ENCODE measurements at regions not wholly inside any gene's neighbourhood (a gene's known extent, or its start where the extent isn't known, plus 50 kb on each side); places are given as distances from the start of the nearest gene placed in this dataset.

DNA sequence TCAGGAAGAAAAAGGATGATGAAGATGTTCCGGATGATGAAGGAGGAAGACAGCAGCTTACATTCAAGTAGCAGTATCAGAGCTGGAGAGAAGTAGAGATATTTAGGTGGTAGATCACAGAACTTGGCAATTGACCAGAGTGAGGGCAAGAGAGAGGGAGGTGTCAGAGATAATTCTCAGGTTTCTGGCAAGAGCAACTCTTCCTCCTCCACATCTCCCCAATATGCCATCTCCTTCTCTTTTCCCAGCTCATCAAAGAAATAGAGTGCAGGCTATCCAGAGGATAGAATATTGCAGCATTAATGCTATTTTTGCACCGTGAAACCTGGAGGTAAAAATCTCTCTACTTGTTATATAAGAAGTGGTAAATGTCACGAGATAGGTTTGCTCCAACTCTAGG, 64.9 kb upstream of the OPCML start:
- Histone ChIP-seq H4K91ac (ENCODE audit: insufficient read depth, low read depth, low read length) (no peak overlapping the region), H3K79me1 (ENCODE audit: low read depth in 1 of 2, low read length in 2 of 2) (no peaks in the 10 kb centered on the region), H3K4me3 (ENCODE audit: insufficient read depth, low read depth, low read length) (no peak overlapping the region), H3K18ac (ENCODE audit: low read depth, low read length) (no peak overlapping the region), H2BK15ac (ENCODE audit: low read depth, low read length) (no peak overlapping the region), H2BK120ac (ENCODE audit: low read depth, low read length) (no peak overlapping the region), H3K56ac (ENCODE audit: extremely low read depth, insufficient read depth, low read length) (no peak overlapping the region), H2BK5ac (ENCODE audit: low read depth, low read length, poor library complexity, severe bottlenecking) (no peak overlapping the region), H3K4me1 (ENCODE audit: control insufficient read depth, insufficient read depth, low read length) (no peaks in the 10 kb centered on the region), H2BK20ac (ENCODE audit: low read depth, low read length) (no peak overlapping the region), H3K23ac (ENCODE audit: low read depth, low read length) (no peak overlapping the region), H3K4me2 (ENCODE audit: low read depth, low read length) (no peak overlapping the region), H4K8ac (ENCODE audit: low read depth in 2 of 2, low read length in 2 of 2) (no peak overlapping the region), H2AFZ (replicated peaks; ENCODE audit: low read length, poor library complexity) (no peak overlapping the region), H4K5ac (ENCODE audit: low read depth, low read length) (no peak overlapping the region), H4K20me1 (ENCODE audit: insufficient read depth, low read length) (no peaks in the 10 kb centered on the region), H3K9me1 (ENCODE audit: insufficient read depth, low read length) (no peaks in the 10 kb centered on the region), H2AK9ac (replicated peaks; ENCODE audit: low read depth, low read length, poor library complexity) (no peak overlapping the region), H3K27me3 (ENCODE audit: control insufficient read depth, insufficient read depth, low read length) (no peaks in the 10 kb centered on the region), H3K36me3 (ENCODE audit: control insufficient read depth, insufficient read depth, low read length) (no peaks in the 10 kb centered on the region), H3K27ac (ENCODE audit: insufficient read depth, low read length) (no peak overlapping the region), H3K14ac (replicated peaks; ENCODE audit: low read depth, low read length) (no peak overlapping the region), H3K9ac (ENCODE audit: low read depth, low read length) (no peak overlapping the region), H3K4ac (ENCODE audit: low read depth, low read length) (no peak overlapping the region), H2AK5ac (ENCODE audit: low read depth, low read length) (no peak overlapping the region), H3K9me3 (ENCODE audit: control insufficient read depth, insufficient read depth, low read length) (peaks cover 32% of the 10 kb centered on the region)
- CTCF ChIA-PET = no interaction called here
- intact Hi-C loops (cut with micrococcal nuclease) = no loop called here
- BruUV-seq (replicated peaks) = no TSS peak
- no peak for TF ChIP-seq SMC3 (IDR thresholded peaks at IDR 0.05; ENCODE audit: low read depth, low read length)
- TF ChIP-seq ELK1 (IDR thresholded peaks at IDR 0.05; ENCODE audit: borderline replicate concordance, low read depth, low read length) = no peak
- no peak for TF ChIP-seq RAD21 (IDR thresholded peaks at IDR 0.05; ENCODE audit: low read length)
- TF ChIP-seq MAFK (IDR thresholded peaks at IDR 0.05; ENCODE audit: low read depth, low read length) = no peak
- TF ChIP-seq RFX5 (IDR thresholded peaks at IDR 0.05; ENCODE audit: low read depth, low read length) = no peak
- no peak for TF ChIP-seq RCOR1 (IDR thresholded peaks at IDR 0.05; ENCODE audit: insufficient replicate concordance, low read length)
- no peak for TF ChIP-seq MAZ (IDR thresholded peaks at IDR 0.05; ENCODE audit: borderline replicate concordance, low read depth, low read length)
- TF ChIP-seq CEBPB (IDR thresholded peaks at IDR 0.05; ENCODE audit: low read depth, low read length) = no peak
- TF ChIP-seq, protein P1, sequence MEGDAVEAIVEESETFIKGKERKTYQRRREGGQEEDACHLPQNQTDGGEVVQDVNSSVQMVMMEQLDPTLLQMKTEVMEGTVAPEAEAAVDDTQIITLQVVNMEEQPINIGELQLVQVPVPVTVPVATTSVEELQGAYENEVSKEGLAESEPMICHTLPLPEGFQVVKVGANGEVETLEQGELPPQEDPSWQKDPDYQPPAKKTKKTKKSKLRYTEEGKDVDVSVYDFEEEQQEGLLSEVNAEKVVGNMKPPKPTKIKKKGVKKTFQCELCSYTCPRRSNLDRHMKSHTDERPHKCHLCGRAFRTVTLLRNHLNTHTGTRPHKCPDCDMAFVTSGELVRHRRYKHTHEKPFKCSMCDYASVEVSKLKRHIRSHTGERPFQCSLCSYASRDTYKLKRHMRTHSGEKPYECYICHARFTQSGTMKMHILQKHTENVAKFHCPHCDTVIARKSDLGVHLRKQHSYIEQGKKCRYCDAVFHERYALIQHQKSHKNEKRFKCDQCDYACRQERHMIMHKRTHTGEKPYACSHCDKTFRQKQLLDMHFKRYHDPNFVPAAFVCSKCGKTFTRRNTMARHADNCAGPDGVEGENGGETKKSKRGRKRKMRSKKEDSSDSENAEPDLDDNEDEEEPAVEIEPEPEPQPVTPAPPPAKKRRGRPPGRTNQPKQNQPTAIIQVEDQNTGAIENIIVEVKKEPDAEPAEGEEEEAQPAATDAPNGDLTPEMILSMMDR (conservative IDR thresholded peaks at IDR 0.05; ENCODE audit: low read depth, low read length) = no peak
- no peak for TF ChIP-seq BHLHE40 (IDR thresholded peaks at IDR 0.05; ENCODE audit: low read depth, low read length)
- no peak for TF ChIP-seq FOS (IDR thresholded peaks at IDR 0.05; ENCODE audit: low read depth, low read length)
- DNase-seq = no peak
- dilution Hi-C loops (cut with HindIII; ENCODE audit: low sequenced_read_pairs, unreplicated experiment) = no loop called here
- no CpG with 5 or more reads among the region's 3 CpGs for WGBS, 2 experiments (ENCODE audit: extremely low coverage in 2 of 2, insufficient read length in 1 of 2)
- ATAC-seq (ENCODE audit: low read depth) = no peak
- in situ Hi-C loops (cut with MboI; ENCODE audit: low sequenced_read_pairs) = no loop called here
- POLR2A ChIA-PET (ENCODE audit: unreplicated experiment) = no interaction called here
